ENCODE measurements at regions not wholly inside any gene's neighbourhood (a gene's known extent, or its start where the extent isn't known, plus 50 kb on each side); places are given as distances from the start of the nearest gene placed in this dataset.

DNA sequence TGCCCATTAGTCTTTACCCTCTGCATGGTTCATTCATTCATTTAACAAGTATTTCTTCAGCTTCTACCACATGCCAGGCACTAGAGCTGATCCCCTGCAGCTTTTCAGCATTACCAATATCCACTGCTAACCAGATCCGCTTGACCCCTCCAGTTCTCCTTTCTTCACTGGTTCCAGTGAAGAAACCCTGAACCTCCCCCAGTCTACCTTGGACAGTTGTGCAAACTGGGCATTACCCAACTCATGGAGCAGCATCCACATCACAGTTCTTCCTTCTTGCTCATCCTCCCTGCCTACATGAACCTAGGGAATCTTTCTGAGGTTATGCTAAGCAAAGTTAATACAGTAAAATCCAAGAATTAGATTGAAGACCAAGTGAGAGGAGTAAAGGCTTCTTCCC, 78.7 kb upstream of the SERP2 start:
- H3K4me3 ChIP-seq (ENCODE audit: low read depth, low read length), result no peak overlapping the region
- H3K9me3 ChIP-seq, result no peaks in the 10 kb centered on the region
- Mint-ChIP-seq H3K4me3 (ENCODE audit: unreplicated experiment) (no peak overlapping the region), H3K36me3 (ENCODE audit: insufficient read depth, unreplicated experiment) (no peaks in the 10 kb centered on the region), H3K27me3 (ENCODE audit: insufficient read depth, unreplicated experiment) (no peaks in the 10 kb centered on the region), H3K4me1 (ENCODE audit: low read depth, unreplicated experiment) (no peaks in the 10 kb centered on the region), H3K27ac (ENCODE audit: unreplicated experiment) (no peak overlapping the region), H3K9me3 (ENCODE audit: unreplicated experiment) (peaks cover 19% of the 10 kb centered on the region)
- H3K36me3 ChIP-seq (ENCODE audit: control insufficient read depth, insufficient read depth, low read length), result no peaks in the 10 kb centered on the region
- TF ChIP-seq CTCF (IDR thresholded peaks at IDR 0.05; ENCODE audit: insufficient read depth in 1 of 2, low read depth in 1 of 2, low read length in 1 of 2, severe bottlenecking in 1 of 2, unreplicated experiment in 1 of 2), result no peak
- H3K27me3 ChIP-seq (replicated peaks; ENCODE audit: control insufficient read depth, insufficient read depth, low read length), result no peaks in the 10 kb centered on the region
- CTCF ChIA-PET, result no interaction called here
- POLR2A ChIA-PET, result no interaction called here
- DNase-seq, result no peak
- BruUV-seq (replicated peaks), result no TSS peak
- intact Hi-C loops (cut with micrococcal nuclease; ENCODE audit: unreplicated experiment), result no loop called here
- no peaks in the 10 kb centered on the region for H3K4me1 ChIP-seq

- CTCF ChIA-PET, result no interaction called here
Observed at GRCh38 chr13:44296856-44297255, 76.8 kb upstream of the SERP2 start.

GRCh38 chr13:44298314-44298713, 75.3 kb upstream of the SERP2 start:
- H3K4me3 Mint-ChIP-seq (ENCODE audit: unreplicated experiment), result no peak overlapping the region
- H3K9me3 ChIP-seq, result no peaks in the 10 kb centered on the region
- H3K4me1 Mint-ChIP-seq (ENCODE audit: low read depth, unreplicated experiment), result no peaks in the 10 kb centered on the region
- BruUV-seq (replicated peaks), result no TSS peak
- CTCF ChIA-PET, result no interaction called here
- DNase-seq, result no peak
- H3K27me3 ChIP-seq (replicated peaks; ENCODE audit: control insufficient read depth, insufficient read depth, low read length), result no peaks in the 10 kb centered on the region
- POLR2A ChIA-PET, result no interaction called here
- no peak for TF ChIP-seq CTCF (IDR thresholded peaks at IDR 0.05; ENCODE audit: insufficient read depth in 1 of 2, low read depth in 1 of 2, low read length in 1 of 2, severe bottlenecking in 1 of 2, unreplicated experiment in 1 of 2)
- no peak overlapping the region for H3K27ac Mint-ChIP-seq (ENCODE audit: unreplicated experiment)
- intact Hi-C loops (cut with micrococcal nuclease; ENCODE audit: unreplicated experiment), result no loop called here
- H3K36me3 Mint-ChIP-seq (ENCODE audit: insufficient read depth, unreplicated experiment), result no peaks in the 10 kb centered on the region
- no peaks in the 10 kb centered on the region for H3K36me3 ChIP-seq (ENCODE audit: control insufficient read depth, insufficient read depth, low read length)
- no peaks in the 10 kb centered on the region for H3K4me1 ChIP-seq
- no peaks in the 10 kb centered on the region for H3K9me3 Mint-ChIP-seq (ENCODE audit: unreplicated experiment)
- H3K4me3 ChIP-seq (ENCODE audit: low read depth, low read length), result no peak overlapping the region
- no peaks in the 10 kb centered on the region for H3K27me3 Mint-ChIP-seq (ENCODE audit: insufficient read depth, unreplicated experiment)

More at GRCh38 chr13:44296856-44297255, 76.8 kb upstream of the SERP2 start:
- POLR2A ChIA-PET, result no interaction called here
- peaks cover 12% of the 10 kb centered on the region for H3K9me3 Mint-ChIP-seq (ENCODE audit: unreplicated experiment)
- H3K36me3 Mint-ChIP-seq (ENCODE audit: insufficient read depth, unreplicated experiment), result no peaks in the 10 kb centered on the region
- H3K27me3 Mint-ChIP-seq (ENCODE audit: insufficient read depth, unreplicated experiment), result no peaks in the 10 kb centered on the region
- no peak overlapping the region for H3K4me3 Mint-ChIP-seq (ENCODE audit: unreplicated experiment)
- Histone ChIP-seq H3K9me3 (no peaks in the 10 kb centered on the region), H3K4me1 (no peaks in the 10 kb centered on the region), H3K4me3 (ENCODE audit: low read depth, low read length) (no peak overlapping the region), H3K36me3 (ENCODE audit: control insufficient read depth, insufficient read depth, low read length) (no peaks in the 10 kb centered on the region), H3K27me3 (replicated peaks; ENCODE audit: control insufficient read depth, insufficient read depth, low read length) (no peaks in the 10 kb centered on the region)
- no peak overlapping the region for H3K27ac Mint-ChIP-seq (ENCODE audit: unreplicated experiment)
- TF ChIP-seq CTCF (IDR thresholded peaks at IDR 0.05; ENCODE audit: insufficient read depth in 1 of 2, low read depth in 1 of 2, low read length in 1 of 2, severe bottlenecking in 1 of 2, unreplicated experiment in 1 of 2), result no peak
- BruUV-seq (replicated peaks), result no TSS peak
- intact Hi-C loops (cut with micrococcal nuclease; ENCODE audit: unreplicated experiment), result no loop called here
- no peaks in the 10 kb centered on the region for H3K4me1 Mint-ChIP-seq (ENCODE audit: low read depth, unreplicated experiment)
- no peak for DNase-seq

Data from Caco-2 (cell line).